Loucy (cell line): ENCODE measurements at regions not wholly inside any gene's neighbourhood (a gene's known extent, or its start where the extent isn't known, plus 50 kb on each side); places are given as distances from the start of the nearest gene placed in this dataset.

Experiments
- EZH2phosphoT487 ChIP-seq: fragments of 200-600 bp; IDR thresholded peaks from 2 replicates; pipeline ENCODE4 v1.6.1; 2018; ENCODE audit warnings: antibody characterized with exemption, mild to moderate bottlenecking, moderate library complexity, borderline replicate concordance
- TF ChIP-seq, protein P1 (sequence below): fragments of 200-600 bp; sonication (generic); conservative IDR thresholded peaks from 2 replicates; pipeline ENCODE4 v1.5.1; 2014; ENCODE audit warnings: mild to moderate bottlenecking, antibody characterized with exemption, low read length

DNA sequence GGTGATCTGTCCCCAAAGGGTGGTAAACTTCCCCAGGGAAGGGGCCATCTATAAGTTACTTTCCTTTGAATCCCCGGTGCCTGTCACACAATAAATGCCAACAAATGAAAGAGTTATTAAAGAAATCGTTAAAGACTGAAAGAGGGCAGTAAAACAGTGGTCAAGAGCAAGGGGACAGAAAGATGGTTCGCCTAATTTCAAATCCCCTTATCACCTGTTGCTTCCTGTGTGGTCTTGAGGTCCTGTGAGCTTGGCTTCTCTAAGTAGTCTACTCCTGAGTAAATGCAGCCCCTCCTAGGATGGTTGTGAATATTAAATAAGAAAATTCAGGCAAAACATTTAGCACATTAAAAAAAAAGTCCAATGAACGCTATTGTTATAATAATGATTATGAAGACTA lies 225.7 kb upstream of the ADAMTS9 start:
- TF ChIP-seq, protein P1, sequence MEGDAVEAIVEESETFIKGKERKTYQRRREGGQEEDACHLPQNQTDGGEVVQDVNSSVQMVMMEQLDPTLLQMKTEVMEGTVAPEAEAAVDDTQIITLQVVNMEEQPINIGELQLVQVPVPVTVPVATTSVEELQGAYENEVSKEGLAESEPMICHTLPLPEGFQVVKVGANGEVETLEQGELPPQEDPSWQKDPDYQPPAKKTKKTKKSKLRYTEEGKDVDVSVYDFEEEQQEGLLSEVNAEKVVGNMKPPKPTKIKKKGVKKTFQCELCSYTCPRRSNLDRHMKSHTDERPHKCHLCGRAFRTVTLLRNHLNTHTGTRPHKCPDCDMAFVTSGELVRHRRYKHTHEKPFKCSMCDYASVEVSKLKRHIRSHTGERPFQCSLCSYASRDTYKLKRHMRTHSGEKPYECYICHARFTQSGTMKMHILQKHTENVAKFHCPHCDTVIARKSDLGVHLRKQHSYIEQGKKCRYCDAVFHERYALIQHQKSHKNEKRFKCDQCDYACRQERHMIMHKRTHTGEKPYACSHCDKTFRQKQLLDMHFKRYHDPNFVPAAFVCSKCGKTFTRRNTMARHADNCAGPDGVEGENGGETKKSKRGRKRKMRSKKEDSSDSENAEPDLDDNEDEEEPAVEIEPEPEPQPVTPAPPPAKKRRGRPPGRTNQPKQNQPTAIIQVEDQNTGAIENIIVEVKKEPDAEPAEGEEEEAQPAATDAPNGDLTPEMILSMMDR = no peak
- TF ChIP-seq EZH2phosphoT487 = no peak
